ENCODE measurements at regions not wholly inside any gene's neighbourhood (a gene's known extent, or its start where the extent isn't known, plus 50 kb on each side); places are given as distances from the start of the nearest gene placed in this dataset.
A peak's percentile ranks its signal among the peaks of the same experiment; 100 is the strongest.
"Not testable (repeated sequence)": the region's sequence is repeated elsewhere in the genome, so short reads cannot be mapped to it uniquely, and the experiment has no call there.

GRCh38 chr22:25346859-25347751, 127.7 kb downstream of the CRYBB2 start:
- in situ Hi-C loops (cut with MboI; ENCODE audit: low sequenced_read_pairs, unreplicated experiment) = no loop called here
- no peak for DNase-seq (ENCODE audit: low spot score)
- TF ChIP-seq, protein P1, sequence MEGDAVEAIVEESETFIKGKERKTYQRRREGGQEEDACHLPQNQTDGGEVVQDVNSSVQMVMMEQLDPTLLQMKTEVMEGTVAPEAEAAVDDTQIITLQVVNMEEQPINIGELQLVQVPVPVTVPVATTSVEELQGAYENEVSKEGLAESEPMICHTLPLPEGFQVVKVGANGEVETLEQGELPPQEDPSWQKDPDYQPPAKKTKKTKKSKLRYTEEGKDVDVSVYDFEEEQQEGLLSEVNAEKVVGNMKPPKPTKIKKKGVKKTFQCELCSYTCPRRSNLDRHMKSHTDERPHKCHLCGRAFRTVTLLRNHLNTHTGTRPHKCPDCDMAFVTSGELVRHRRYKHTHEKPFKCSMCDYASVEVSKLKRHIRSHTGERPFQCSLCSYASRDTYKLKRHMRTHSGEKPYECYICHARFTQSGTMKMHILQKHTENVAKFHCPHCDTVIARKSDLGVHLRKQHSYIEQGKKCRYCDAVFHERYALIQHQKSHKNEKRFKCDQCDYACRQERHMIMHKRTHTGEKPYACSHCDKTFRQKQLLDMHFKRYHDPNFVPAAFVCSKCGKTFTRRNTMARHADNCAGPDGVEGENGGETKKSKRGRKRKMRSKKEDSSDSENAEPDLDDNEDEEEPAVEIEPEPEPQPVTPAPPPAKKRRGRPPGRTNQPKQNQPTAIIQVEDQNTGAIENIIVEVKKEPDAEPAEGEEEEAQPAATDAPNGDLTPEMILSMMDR (IDR thresholded peaks at IDR 0.05; ENCODE audit: borderline replicate concordance, control extremely low read depth, extremely low read depth, insufficient read depth, missing control alignments) = no peak

GRCh38 chr22:25347752-25348102, 128.3 kb downstream of the CRYBB2 start:
- TF ChIP-seq, protein P1 (IDR thresholded peaks at IDR 0.05; ENCODE audit: borderline replicate concordance, control extremely low read depth, extremely low read depth, insufficient read depth, missing control alignments) = no peak
- in situ Hi-C loops (cut with MboI; ENCODE audit: low sequenced_read_pairs, unreplicated experiment) = no loop called here
- no peak for DNase-seq (ENCODE audit: low spot score)

DNA sequence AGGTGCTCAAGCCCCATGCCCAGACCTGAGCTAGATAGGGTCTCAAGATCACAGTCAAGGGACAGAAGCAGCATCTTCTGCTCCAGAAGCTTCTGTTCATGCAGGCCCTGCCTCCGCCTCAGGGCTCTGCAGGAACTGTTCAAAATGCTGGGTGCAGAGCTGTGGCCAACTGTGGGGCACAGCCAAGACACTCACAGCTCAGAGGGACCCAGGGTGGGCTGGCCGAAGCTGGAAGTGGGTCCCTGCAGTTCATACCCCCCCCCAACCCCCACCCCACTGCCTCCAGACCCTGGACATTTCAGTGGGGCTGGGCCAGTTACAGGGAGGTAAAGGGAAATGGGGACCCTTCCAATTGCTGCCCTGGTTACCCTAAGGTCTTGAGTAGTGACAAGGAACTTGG, 129.0 kb downstream of the CRYBB2 start:
- TF ChIP-seq, protein P1 (IDR thresholded peaks at IDR 0.05; ENCODE audit: borderline replicate concordance, control extremely low read depth, extremely low read depth, insufficient read depth, missing control alignments) = no peak
- in situ Hi-C loops (cut with MboI; ENCODE audit: low sequenced_read_pairs, unreplicated experiment) = no loop called here
- no peak for DNase-seq (ENCODE audit: low spot score)

GRCh38 chr22:25348996-25349395, 129.6 kb downstream of the CRYBB2 start:
- in situ Hi-C loops (cut with MboI; ENCODE audit: low sequenced_read_pairs, unreplicated experiment); DNase-seq (ENCODE audit: low spot score): not testable (repeated sequence)

- in situ Hi-C loops (cut with MboI; ENCODE audit: low sequenced_read_pairs, unreplicated experiment) = no loop called here
- no peak for DNase-seq (ENCODE audit: low spot score)
Measured at GRCh38 chr22:25350551-25350971, 131.1 kb downstream of the CRYBB2 start.

GRCh38 chr22:25351631-25352293, 132.3 kb downstream of the CRYBB2 start:
- TF ChIP-seq, protein P1 (IDR thresholded peaks at IDR 0.05; ENCODE audit: borderline replicate concordance, control extremely low read depth, extremely low read depth, insufficient read depth, missing control alignments) = no peak
- peak; percentile 22 for DNase-seq (ENCODE audit: low spot score)
- in situ Hi-C loops (cut with MboI; ENCODE audit: low sequenced_read_pairs, unreplicated experiment) = no loop called here

More at GRCh38 chr22:25350551-25350971, 131.1 kb downstream of the CRYBB2 start:
- TF ChIP-seq, protein P1 (IDR thresholded peaks at IDR 0.05; ENCODE audit: borderline replicate concordance, control extremely low read depth, extremely low read depth, insufficient read depth, missing control alignments) = no peak

DNA sequence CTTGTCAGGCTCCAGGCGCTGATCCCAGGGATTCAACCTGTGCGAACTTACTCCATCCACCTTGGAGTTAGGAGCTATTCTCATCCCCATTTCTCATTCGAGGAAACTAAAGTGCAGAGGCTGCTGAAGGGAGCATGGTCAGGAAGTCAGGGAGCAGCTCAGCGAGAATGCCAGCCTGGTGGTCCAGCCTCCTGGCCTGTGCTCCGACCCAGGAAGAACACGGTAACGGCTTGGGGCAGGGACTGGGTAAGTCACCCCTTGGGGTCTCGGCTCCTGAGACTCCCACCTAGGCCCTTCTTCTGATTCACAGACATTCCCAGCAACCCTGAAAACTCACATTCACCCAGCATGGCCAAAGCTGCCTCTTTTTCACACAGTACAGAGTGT, 132.8 kb downstream of the CRYBB2 start:
- in situ Hi-C loops (cut with MboI; ENCODE audit: low sequenced_read_pairs, unreplicated experiment) = no loop called here
- TF ChIP-seq, protein P1 (IDR thresholded peaks at IDR 0.05; ENCODE audit: borderline replicate concordance, control extremely low read depth, extremely low read depth, insufficient read depth, missing control alignments) = no peak
- DNase-seq (ENCODE audit: low spot score) = no peak
